Peyer's patch (tissue), 4 donors: ENCODE measurements at regions not wholly inside any gene's neighbourhood (a gene's known extent, or its start where the extent isn't known, plus 50 kb on each side); places are given as distances from the start of the nearest gene placed in this dataset.

Experiments
- DNase-seq, 3 donors: peaks; one replicate each; pipeline ENCODE4 v3.0.0-alpha.2; 2017 to 2019
- H3K27ac ChIP-seq, 4 donors: fragments of 200-600 bp; sonication (generic); one replicate each; pipeline ENCODE4 v1.5.1; 2016 to 2019
- H3K27me3 ChIP-seq, 2 donors: fragments of 200-600 bp; sonication (generic); one replicate each; pipeline ENCODE4 v1.5.1; 2019
- H3K36me3 ChIP-seq, 3 donors: fragments of 200-600 bp; sonication (generic); one replicate each; pipeline ENCODE4 v1.5.1; 2016 to 2019
- H3K4me1 ChIP-seq, 4 donors: fragments of 200-600 bp; sonication (generic); one replicate each; pipeline ENCODE4 v1.5.1; 2016 to 2019
- H3K4me3 ChIP-seq, 4 donors: fragments of 200-600 bp; sonication (generic); 1 replicate in 3 of 4; 2 replicates in 1 of 4; pipeline ENCODE4 v1.5.1; 2016 to 2019; ENCODE audit warnings: mild to moderate bottlenecking in 1 of 4
- H3K9me3 ChIP-seq, 4 donors: fragments of 200-600 bp; sonication (generic); one replicate each; pipeline ENCODE4 v1.5.1; 2016 to 2019; ENCODE audit warnings: mild to moderate bottlenecking in 1 of 4
- CTCF ChIP-seq, 6 experiments: fragments of 450-650 bp in 4 of 6; fragments of 200-600 bp in 2 of 6; sonication (generic) in 1 of 6; IDR thresholded peaks; one replicate each; pipeline ENCODE4 v1.5.1; 2017 to 2019; ENCODE audit warnings: antibody characterized with exemption in 6 of 6, mild to moderate bottlenecking in 3 of 6, moderate library complexity in 1 of 6
- POLR2A ChIP-seq, 2 donors: fragments of 450-650 bp; IDR thresholded peaks; one replicate each; pipeline ENCODE4 v1.5.1; 2017; ENCODE audit warnings: antibody characterized with exemption in 2 of 2, mild to moderate bottlenecking in 2 of 2, moderate library complexity in 2 of 2

- no peak for DNase-seq
- no peak for TF ChIP-seq CTCF (IDR thresholded peaks at IDR 0.05)
- no peak for TF ChIP-seq POLR2A (IDR thresholded peaks at IDR 0.05)
- Histone ChIP-seq H3K36me3 (no peaks in the 10 kb centered on the region), H3K4me1 (no peaks in the 10 kb centered on the region), H3K9me3 (no peaks in the 10 kb centered on the region), H3K27me3 (no peaks in the 10 kb centered on the region), H3K4me3 (no peak overlapping the region), H3K27ac (no peak overlapping the region)
These were observed 262.7 kb upstream of the KLHL1 start for GRCh38 chr13:70370924-70371323.

GRCh38 chr13:70366720-70367119 is 258.5 kb upstream of the KLHL1 start:
- TF ChIP-seq POLR2A (IDR thresholded peaks at IDR 0.05), result no peak
- no peak for TF ChIP-seq CTCF (IDR thresholded peaks at IDR 0.05)
- Histone ChIP-seq H3K4me3 (no peak overlapping the region), H3K27me3 (no peaks in the 10 kb centered on the region), H3K27ac (peak overlapping the region in 1 of 4 donors; percentile 25), H3K4me1 (no peaks in the 10 kb centered on the region), H3K9me3 (no peaks in the 10 kb centered on the region), H3K36me3 (no peaks in the 10 kb centered on the region)
- DNase-seq, result no peak

- no peak for DNase-seq
- Histone ChIP-seq H3K4me3 (no peak overlapping the region), H3K4me1 (no peaks in the 10 kb centered on the region), H3K27me3 (no peaks in the 10 kb centered on the region), H3K9me3 (no peaks in the 10 kb centered on the region), H3K27ac (no peak overlapping the region), H3K36me3 (no peaks in the 10 kb centered on the region)
- no peak for TF ChIP-seq CTCF (IDR thresholded peaks at IDR 0.05)
- TF ChIP-seq POLR2A (IDR thresholded peaks at IDR 0.05), result no peak
These were observed 255.7 kb upstream of the KLHL1 start for GRCh38 chr13:70363991-70364390.

- Histone ChIP-seq H3K27me3 (no peaks in the 10 kb centered on the region), H3K9me3 (no peaks in the 10 kb centered on the region), H3K4me3 (no peak overlapping the region), H3K27ac (no peak overlapping the region), H3K36me3 (no peaks in the 10 kb centered on the region), H3K4me1 (no peaks in the 10 kb centered on the region)
- no peak for TF ChIP-seq POLR2A (IDR thresholded peaks at IDR 0.05)
- no peak for TF ChIP-seq CTCF (IDR thresholded peaks at IDR 0.05)
- DNase-seq, result no peak
These were observed 254.7 kb upstream of the KLHL1 start for GRCh38 chr13:70362820-70363570.

- no peak for TF ChIP-seq CTCF (IDR thresholded peaks at IDR 0.05)
- TF ChIP-seq POLR2A (IDR thresholded peaks at IDR 0.05), result no peak
- H3K36me3 ChIP-seq, result no peaks in the 10 kb centered on the region
- no peaks in the 10 kb centered on the region for H3K9me3 ChIP-seq
- no peak overlapping the region for H3K27ac ChIP-seq
- DNase-seq, result no peak
- no peak overlapping the region for H3K4me3 ChIP-seq
- H3K27me3 ChIP-seq, result no peaks in the 10 kb centered on the region
- no peaks in the 10 kb centered on the region for H3K4me1 ChIP-seq
These were observed 248.8 kb upstream of the KLHL1 start for GRCh38 chr13:70357031-70357430.
